H9 (cell line): ENCODE measurements at regions not wholly inside any gene's neighbourhood (a gene's known extent, or its start where the extent isn't known, plus 50 kb on each side); places are given as distances from the start of the nearest gene placed in this dataset.

Experiments used
- DNase-seq: peaks from one replicate; pipeline ENCODE4 v3.0.0-alpha.2; 2017
- H2AFZ ChIP-seq: one replicate; pipeline ENCODE4 v1.6.1; 2013; ENCODE audit warnings: mild to moderate bottlenecking, low read length, control low read depth, moderate library complexity
- H2AK5ac ChIP-seq: 2 replicates; pipeline ENCODE4 v1.6.1; 2013; ENCODE audit warnings: low read length, control low read depth, mixed read lengths; ENCODE audit not compliant: insufficient read length
- H2BK120ac ChIP-seq: one replicate; pipeline ENCODE4 v1.6.1; 2013; ENCODE audit warnings: low read depth, mild to moderate bottlenecking, low read length, control low read depth, inconsistent platforms; ENCODE audit not compliant: poor library complexity, severe bottlenecking
- H2BK12ac ChIP-seq: 2 replicates; pipeline ENCODE4 v1.6.1; 2013; ENCODE audit warnings: low read length, control low read depth, mixed read lengths, low read depth; ENCODE audit not compliant: insufficient read length
- H2BK15ac ChIP-seq: 2 replicates; pipeline ENCODE4 v1.6.1; 2013; ENCODE audit warnings: low read depth, low read length, control low read depth
- H2BK20ac ChIP-seq: one replicate; pipeline ENCODE4 v1.6.1; 2013; ENCODE audit warnings: low read depth, mild to moderate bottlenecking, low read length, control low read depth, inconsistent platforms; ENCODE audit not compliant: poor library complexity, severe bottlenecking
- H2BK5ac ChIP-seq: 2 replicates; pipeline ENCODE4 v1.6.1; 2013; ENCODE audit warnings: low read length, control low read depth, mixed read lengths; ENCODE audit not compliant: insufficient read length
- H3K14ac ChIP-seq: 2 replicates; pipeline ENCODE4 v1.6.1; 2013; ENCODE audit warnings: low read length, control low read depth; ENCODE audit not compliant: insufficient read depth
- H3K18ac ChIP-seq: 2 replicates; pipeline ENCODE4 v1.6.1; 2013; ENCODE audit warnings: low read depth, mild to moderate bottlenecking, mixed read lengths, low read length, control low read depth; ENCODE audit not compliant: insufficient read length
- H3K23ac ChIP-seq: 2 replicates; pipeline ENCODE4 v1.6.1; 2013; ENCODE audit warnings: low read length, control low read depth, mixed read lengths, low read depth; ENCODE audit not compliant: insufficient read length
- H3K23me2 ChIP-seq: 2 replicates; pipeline ENCODE4 v1.6.1; 2013; ENCODE audit warnings: low read depth, mild to moderate bottlenecking, mixed read lengths, low read length, control low read depth; ENCODE audit not compliant: insufficient read length, poor library complexity, severe bottlenecking
- H3K27ac ChIP-seq: 2 replicates; pipeline ENCODE4 v1.5.1; 2013; ENCODE audit warnings: low read length, control low read depth, mixed read lengths, low read depth; ENCODE audit not compliant: insufficient read length
- H3K27me3 ChIP-seq: 2 replicates; pipeline ENCODE4 v1.6.1; 2013; ENCODE audit warnings: low read length, control low read depth, inconsistent platforms; ENCODE audit not compliant: insufficient read depth
- H3K4ac ChIP-seq: 2 replicates; pipeline ENCODE4 v1.6.1; 2013; ENCODE audit warnings: low read depth, mild to moderate bottlenecking, control low read depth, inconsistent platforms, low read length, moderate library complexity
- H3K4me1 ChIP-seq: 2 replicates; pipeline ENCODE4 v1.6.1; 2013; ENCODE audit warnings: low read length, control low read depth, inconsistent platforms; ENCODE audit not compliant: insufficient read depth
- H3K4me2 ChIP-seq: 2 replicates; pipeline ENCODE4 v1.6.1; 2013; ENCODE audit warnings: low read length, control low read depth, mixed read lengths; ENCODE audit not compliant: insufficient read length, insufficient read depth
- H3K56ac ChIP-seq: 2 replicates; pipeline ENCODE4 v1.6.1; 2013; ENCODE audit warnings: low read depth, mild to moderate bottlenecking, mixed read lengths, low read length, control low read depth; ENCODE audit not compliant: insufficient read length
- H3K79me1 ChIP-seq: 2 replicates; pipeline ENCODE4 v1.6.1; 2013; ENCODE audit warnings: low read depth, mild to moderate bottlenecking, moderate library complexity, low read length, control low read depth, inconsistent platforms; ENCODE audit not compliant: insufficient read depth, poor library complexity, severe bottlenecking
- H3K79me2 ChIP-seq: 2 replicates; pipeline ENCODE4 v1.6.1; 2013; ENCODE audit warnings: low read length, control low read depth, inconsistent platforms; ENCODE audit not compliant: insufficient read depth
- H3K9ac ChIP-seq: 2 replicates; pipeline ENCODE4 v1.6.1; 2013; ENCODE audit warnings: low read length, control low read depth, mixed read lengths; ENCODE audit not compliant: insufficient read length; ENCODE audit errors: extremely low read depth
- H3K9me3 ChIP-seq: one replicate; pipeline ENCODE4 v1.6.1; 2013; ENCODE audit warnings: low read depth, low read length, inconsistent platforms; ENCODE audit not compliant: control insufficient read depth
- H3T11ph ChIP-seq: one replicate; pipeline ENCODE4 v1.6.1; 2013; ENCODE audit warnings: mild to moderate bottlenecking, low read length, control low read depth, inconsistent platforms
- H4K20me1 ChIP-seq: one replicate; pipeline ENCODE4 v1.6.1; 2013; ENCODE audit not compliant: control insufficient read depth, insufficient read length, insufficient read depth
- H4K5ac ChIP-seq: 2 replicates; pipeline ENCODE4 v1.6.1; 2013; ENCODE audit warnings: low read depth, mild to moderate bottlenecking, mixed read lengths, low read length, control low read depth; ENCODE audit not compliant: insufficient read length
- H4K8ac ChIP-seq: replicated peaks from 2 replicates; pipeline ENCODE4 v1.6.1; 2013; ENCODE audit warnings: low read length, control low read depth, mixed read lengths, low read depth; ENCODE audit not compliant: insufficient read length
- H4K91ac ChIP-seq: 2 replicates; pipeline ENCODE4 v1.6.1; 2013; ENCODE audit warnings: low read depth, mild to moderate bottlenecking, moderate library complexity, mixed read lengths, low read length, control low read depth; ENCODE audit not compliant: insufficient read length
- H3K27ac Mint-ChIP-seq, 3 experiments: 2 replicates in 2 of 3; 3 replicates in 1 of 3; pipeline ENCODE4 v1.8.0; 2020 to 2021; ENCODE audit warnings: mixed read lengths in 3 of 3, mild to moderate bottlenecking in 1 of 3, moderate library complexity in 1 of 3
- H3K27me3 Mint-ChIP-seq: 2 replicates; pipeline ENCODE4 v1.8.0; 2021; ENCODE audit warnings: low read depth, mild to moderate bottlenecking, moderate library complexity, mixed read lengths
- H3K36me3 Mint-ChIP-seq, 3 experiments: 2 replicates in 2 of 3; 3 replicates in 1 of 3; pipeline ENCODE4 v1.8.0; 2020 to 2021; ENCODE audit warnings: low read depth in 3 of 3, mixed read lengths in 3 of 3; ENCODE audit not compliant: insufficient read depth in 1 of 3
- H3K4me1 Mint-ChIP-seq, 2 experiments: 2 replicates each; pipeline ENCODE4 v1.8.0; 2020; ENCODE audit warnings: mixed read lengths in 2 of 2
- H3K4me3 Mint-ChIP-seq, 2 experiments: 2 replicates in 1 of 2; 3 replicates in 1 of 2; pipeline ENCODE4 v1.8.0; 2020 to 2021; ENCODE audit warnings: mild to moderate bottlenecking in 2 of 2, mixed read lengths in 2 of 2, moderate library complexity in 1 of 2
- H3K9me3 Mint-ChIP-seq, 2 experiments: 2 replicates in 1 of 2; 3 replicates in 1 of 2; pipeline ENCODE4 v1.8.0; 2020; ENCODE audit warnings: mild to moderate bottlenecking in 2 of 2, mixed read lengths in 2 of 2, moderate library complexity in 1 of 2
- WGBS: extraction: QIAGEN DNeasy Blood & Tissue Kit; methylation state at CpG from one replicate; pipeline ENCODE4 v1.1.7; 2013; ENCODE audit warnings: missing lambda C conversion rate, low lambda C conversion rate, mixed read lengths; ENCODE audit not compliant: insufficient read length; ENCODE audit errors: extremely low coverage; 5-methylcytosine and 5-hydroxymethylcytosine counted together
- TF ChIP-seq, protein P1 (sequence below): fragments of 200-600 bp; sonication (generic); conservative IDR thresholded peaks from 3 replicates; pipeline ENCODE4 v1.8.0; 2021; ENCODE audit warnings: antibody characterized with exemption, mild to moderate bottlenecking

DNA sequence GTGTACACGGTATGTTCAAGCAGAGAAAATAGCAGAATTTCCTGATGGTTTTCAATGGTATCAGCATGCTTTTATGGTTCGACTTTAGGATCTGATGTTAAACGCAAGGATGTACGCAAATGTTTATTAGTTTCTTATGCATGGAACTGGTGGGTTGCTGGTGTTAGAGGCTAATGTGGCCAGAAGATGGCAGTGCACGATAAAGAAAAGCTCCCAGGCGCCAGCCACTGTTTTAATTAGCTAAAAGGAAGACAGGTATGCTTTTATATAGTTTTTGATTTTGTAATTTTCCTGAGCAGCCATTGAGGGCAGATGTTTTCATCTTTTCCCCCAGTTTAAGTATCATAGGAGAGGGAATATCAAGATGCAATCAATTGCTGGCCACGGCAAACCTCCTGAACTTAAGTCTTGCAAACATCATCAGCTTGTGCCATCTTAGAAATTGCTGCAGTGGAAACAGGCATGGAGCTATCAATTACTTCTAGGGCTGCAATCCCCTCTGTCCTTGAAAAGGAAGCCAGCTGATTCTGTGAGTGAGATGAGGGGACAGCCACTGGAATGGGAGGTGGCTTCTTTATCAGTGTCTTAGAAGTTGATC is 648.5 kb upstream of the RBFOX1 start:
- no peak overlapping the region for H3K4me3 Mint-ChIP-seq
- no peak for DNase-seq
- H3K36me3 Mint-ChIP-seq: peaks cover 0 to 10% (median 0%) of the 10 kb centered on the region in 3 experiments; a peak in 3 of 7 replicates

More for the DNA sequence above, 648.5 kb upstream of the RBFOX1 start:
- Histone ChIP-seq H2BK5ac (no peak overlapping the region), H3K56ac (no peak overlapping the region), H3K79me1 (no peaks in the 10 kb centered on the region), H2BK15ac (no peak overlapping the region), H3K4ac (no peak overlapping the region), H3T11ph (no peak overlapping the region), H4K20me1 (no peaks in the 10 kb centered on the region), H2BK20ac (no peak overlapping the region), H4K5ac (no peak overlapping the region), H3K18ac (no peak overlapping the region), H3K23ac (no peak overlapping the region), H3K79me2 (no peaks in the 10 kb centered on the region), H2AFZ (no peak overlapping the region), H3K9me3 (no peaks in the 10 kb centered on the region), H3K27me3 (no peaks in the 10 kb centered on the region), H4K8ac (no peak overlapping the region), H2BK12ac (no peak overlapping the region), H3K9ac (no peak overlapping the region), H3K27ac (no peak overlapping the region), H2BK120ac (no peak overlapping the region), H3K14ac (no peak overlapping the region), H3K23me2 (no peaks in the 10 kb centered on the region), H3K4me2 (no peak overlapping the region), H3K4me1 (no peaks in the 10 kb centered on the region), H4K91ac (no peak overlapping the region), H2AK5ac (no peak overlapping the region)
- Mint-ChIP-seq H3K9me3 (peaks cover 5 to 11% of the 10 kb centered on the region in 2 experiments; a peak in 4 of 5 replicates), H3K4me1 (peaks cover 4 to 6% of the 10 kb centered on the region in 2 experiments), H3K27me3 (peaks cover 8% of the 10 kb centered on the region), H3K27ac (no peak overlapping the region)
- no CpG with 5 or more reads among the region's 7 CpGs for WGBS
- TF ChIP-seq, protein P1, sequence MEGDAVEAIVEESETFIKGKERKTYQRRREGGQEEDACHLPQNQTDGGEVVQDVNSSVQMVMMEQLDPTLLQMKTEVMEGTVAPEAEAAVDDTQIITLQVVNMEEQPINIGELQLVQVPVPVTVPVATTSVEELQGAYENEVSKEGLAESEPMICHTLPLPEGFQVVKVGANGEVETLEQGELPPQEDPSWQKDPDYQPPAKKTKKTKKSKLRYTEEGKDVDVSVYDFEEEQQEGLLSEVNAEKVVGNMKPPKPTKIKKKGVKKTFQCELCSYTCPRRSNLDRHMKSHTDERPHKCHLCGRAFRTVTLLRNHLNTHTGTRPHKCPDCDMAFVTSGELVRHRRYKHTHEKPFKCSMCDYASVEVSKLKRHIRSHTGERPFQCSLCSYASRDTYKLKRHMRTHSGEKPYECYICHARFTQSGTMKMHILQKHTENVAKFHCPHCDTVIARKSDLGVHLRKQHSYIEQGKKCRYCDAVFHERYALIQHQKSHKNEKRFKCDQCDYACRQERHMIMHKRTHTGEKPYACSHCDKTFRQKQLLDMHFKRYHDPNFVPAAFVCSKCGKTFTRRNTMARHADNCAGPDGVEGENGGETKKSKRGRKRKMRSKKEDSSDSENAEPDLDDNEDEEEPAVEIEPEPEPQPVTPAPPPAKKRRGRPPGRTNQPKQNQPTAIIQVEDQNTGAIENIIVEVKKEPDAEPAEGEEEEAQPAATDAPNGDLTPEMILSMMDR: peak; percentile 91
